PC-3 (cell line): ENCODE measurements at regions not wholly inside any gene's neighbourhood (a gene's known extent, or its start where the extent isn't known, plus 50 kb on each side); places are given as distances from the start of the nearest gene placed in this dataset.

Experiments used
- CTCF ChIP-seq: fragments of 300-600 bp; sonication (generic); conservative IDR thresholded peaks from 2 replicates; pipeline ENCODE4 v1.5.1; 2017; ENCODE audit warnings: antibody characterized with exemption, low read depth, mild to moderate bottlenecking, low read length
- EZH2 ChIP-seq: fragments of 300-600 bp; sonication (generic); IDR thresholded peaks from one replicate; pipeline ENCODE4 v1.6.1; 2017; ENCODE audit warnings: antibody characterized with exemption, mild to moderate bottlenecking, low read length; ENCODE audit not compliant: unreplicated experiment
- EZH2phosphoT487 ChIP-seq: fragments of 300-600 bp; sonication (generic); IDR thresholded peaks from 2 replicates; pipeline ENCODE4 v1.6.1; 2018; ENCODE audit warnings: mild to moderate bottlenecking, antibody characterized with exemption, low read length, borderline replicate concordance

GRCh38 chrX:78527263-78527662, 131.9 kb downstream of the RTL3 start:
- TF ChIP-seq CTCF: no peak
- TF ChIP-seq EZH2: no peak
- no peak for TF ChIP-seq EZH2phosphoT487
